NB4 (cell line): ENCODE measurements at regions not wholly inside any gene's neighbourhood (a gene's known extent, or its start where the extent isn't known, plus 50 kb on each side); places are given as distances from the start of the nearest gene placed in this dataset.
"Not testable (repeated sequence)": the region's sequence is repeated elsewhere in the genome, so short reads cannot be mapped to it uniquely, and the experiment has no call there.

ENCODE experiments used
- DNase-seq: peaks from one replicate; pipeline ENCODE4 v3.0.0; 2010; ENCODE audit warnings: low read depth
- H3K4me3 ChIP-seq: one replicate; pipeline ENCODE4 v1.5.1; 2011; ENCODE audit warnings: mild to moderate bottlenecking, low read depth, low read length, moderate library complexity
- MYC ChIP-seq: IDR thresholded peaks from 2 replicates; pipeline ENCODE4 v1.6.1; 2011; ENCODE audit warnings: low read depth, low read length
- POLR2A ChIP-seq: IDR thresholded peaks from 2 replicates; pipeline ENCODE4 v1.6.1; 2011; ENCODE audit warnings: mild to moderate bottlenecking; ENCODE audit not compliant: insufficient read length; ENCODE audit errors: extremely low read depth
- TF ChIP-seq, protein P1 (sequence below): IDR thresholded peaks from one replicate; pipeline ENCODE4 v1.5.1; 2012; ENCODE audit warnings: low read depth, low read length
- TF ChIP-seq, protein P2 (sequence below): IDR thresholded peaks from 2 replicates; pipeline ENCODE4 v1.6.1; 2011; ENCODE audit warnings: low read depth, low read length

DNA sequence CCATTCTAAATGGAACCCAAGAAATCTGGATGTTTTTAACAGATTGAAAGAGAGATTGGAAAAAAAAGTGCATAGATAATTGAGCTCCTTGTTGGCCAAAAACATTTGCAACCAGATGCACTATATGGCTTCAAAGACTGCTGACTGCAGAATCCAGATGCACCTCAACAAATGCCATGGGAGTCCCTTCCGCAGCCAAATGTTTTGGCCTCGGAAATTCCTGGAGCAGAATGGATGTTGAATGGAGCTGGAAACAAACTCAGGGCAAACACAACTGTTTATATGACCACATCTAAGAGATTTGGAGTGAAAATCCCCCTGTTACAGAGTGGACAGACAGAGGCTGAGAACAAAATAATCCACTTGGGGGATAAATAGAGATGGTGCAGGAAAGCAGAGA, 285.0 kb upstream of the NFIA start:
- H3K4me3 ChIP-seq: no peak overlapping the region
- TF ChIP-seq, protein P1, sequence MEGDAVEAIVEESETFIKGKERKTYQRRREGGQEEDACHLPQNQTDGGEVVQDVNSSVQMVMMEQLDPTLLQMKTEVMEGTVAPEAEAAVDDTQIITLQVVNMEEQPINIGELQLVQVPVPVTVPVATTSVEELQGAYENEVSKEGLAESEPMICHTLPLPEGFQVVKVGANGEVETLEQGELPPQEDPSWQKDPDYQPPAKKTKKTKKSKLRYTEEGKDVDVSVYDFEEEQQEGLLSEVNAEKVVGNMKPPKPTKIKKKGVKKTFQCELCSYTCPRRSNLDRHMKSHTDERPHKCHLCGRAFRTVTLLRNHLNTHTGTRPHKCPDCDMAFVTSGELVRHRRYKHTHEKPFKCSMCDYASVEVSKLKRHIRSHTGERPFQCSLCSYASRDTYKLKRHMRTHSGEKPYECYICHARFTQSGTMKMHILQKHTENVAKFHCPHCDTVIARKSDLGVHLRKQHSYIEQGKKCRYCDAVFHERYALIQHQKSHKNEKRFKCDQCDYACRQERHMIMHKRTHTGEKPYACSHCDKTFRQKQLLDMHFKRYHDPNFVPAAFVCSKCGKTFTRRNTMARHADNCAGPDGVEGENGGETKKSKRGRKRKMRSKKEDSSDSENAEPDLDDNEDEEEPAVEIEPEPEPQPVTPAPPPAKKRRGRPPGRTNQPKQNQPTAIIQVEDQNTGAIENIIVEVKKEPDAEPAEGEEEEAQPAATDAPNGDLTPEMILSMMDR: no peak
- TF ChIP-seq POLR2A (no peak), MYC (no peak)
- TF ChIP-seq, protein P2, sequence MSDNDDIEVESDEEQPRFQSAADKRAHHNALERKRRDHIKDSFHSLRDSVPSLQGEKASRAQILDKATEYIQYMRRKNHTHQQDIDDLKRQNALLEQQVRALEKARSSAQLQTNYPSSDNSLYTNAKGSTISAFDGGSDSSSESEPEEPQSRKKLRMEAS: no peak
- no peak for DNase-seq

DNA sequence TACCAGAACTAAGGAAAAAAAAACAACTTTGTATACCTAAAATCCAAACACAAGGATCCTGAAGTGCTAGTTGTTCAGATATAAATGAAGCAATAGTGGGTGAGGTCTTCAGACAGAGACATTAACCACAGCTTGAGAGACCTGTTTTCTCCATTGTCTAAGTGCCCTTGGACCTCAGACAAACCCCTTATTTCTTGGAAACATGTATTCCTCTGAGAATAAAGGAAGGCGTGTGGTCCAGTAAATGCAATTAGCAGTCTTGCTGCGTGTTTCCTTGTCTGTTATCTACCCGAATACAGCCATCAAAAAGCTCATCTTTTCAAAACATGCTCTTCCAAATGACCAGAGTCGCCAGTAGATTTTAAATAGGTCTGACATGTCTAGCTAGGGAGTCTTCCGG, 291.1 kb upstream of the NFIA start:
- H3K4me3 ChIP-seq: no peak overlapping the region
- TF ChIP-seq, protein P1: no peak
- TF ChIP-seq, protein P2: no peak
- TF ChIP-seq MYC: no peak
- TF ChIP-seq POLR2A: no peak
- DNase-seq: no peak

DNA sequence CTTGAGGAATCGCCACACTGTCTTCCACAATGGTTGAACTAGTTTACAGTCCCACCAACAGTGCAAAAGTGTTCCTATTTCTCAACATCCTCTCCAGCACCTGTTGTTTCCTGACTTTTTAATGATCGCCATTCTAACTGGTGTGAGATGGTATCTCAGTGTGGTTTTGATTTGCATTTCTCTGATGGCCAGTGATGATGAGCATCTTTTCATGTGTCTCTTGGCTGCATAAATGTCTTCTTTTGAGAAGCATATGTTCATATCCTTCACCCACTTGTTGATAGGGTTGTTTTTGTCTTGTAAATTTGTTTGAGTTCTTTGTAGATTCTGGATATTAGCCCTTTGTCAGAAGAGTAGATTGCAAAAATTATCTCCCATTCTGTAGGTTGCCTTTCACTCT, 309.3 kb upstream of the NFIA start:
- H3K4me3 ChIP-seq, DNase-seq: not testable (repeated sequence)

DNA sequence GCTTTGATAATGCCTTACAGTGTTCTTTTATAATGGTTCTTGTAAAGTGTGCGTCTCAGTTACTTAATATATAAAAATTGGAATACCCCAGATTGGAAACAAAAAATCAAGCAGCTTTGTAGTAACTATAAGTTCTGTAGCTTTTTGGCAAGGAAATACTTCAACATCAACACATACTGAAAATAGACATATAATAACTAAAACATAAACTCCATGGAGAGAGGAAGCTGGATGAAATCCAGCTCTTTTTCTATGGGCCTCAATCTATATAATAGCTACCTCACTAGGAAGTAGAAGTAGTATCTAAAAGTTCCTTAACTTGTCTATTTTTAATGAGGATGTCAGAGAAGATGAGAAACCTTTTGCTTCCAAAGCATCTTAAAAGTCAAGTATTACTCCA, 313.3 kb upstream of the NFIA start:
- no peak for DNase-seq
- no peak overlapping the region for H3K4me3 ChIP-seq
- TF ChIP-seq POLR2A: no peak
- TF ChIP-seq, protein P2: no peak
- no peak for TF ChIP-seq MYC
- TF ChIP-seq, protein P1: no peak

DNA sequence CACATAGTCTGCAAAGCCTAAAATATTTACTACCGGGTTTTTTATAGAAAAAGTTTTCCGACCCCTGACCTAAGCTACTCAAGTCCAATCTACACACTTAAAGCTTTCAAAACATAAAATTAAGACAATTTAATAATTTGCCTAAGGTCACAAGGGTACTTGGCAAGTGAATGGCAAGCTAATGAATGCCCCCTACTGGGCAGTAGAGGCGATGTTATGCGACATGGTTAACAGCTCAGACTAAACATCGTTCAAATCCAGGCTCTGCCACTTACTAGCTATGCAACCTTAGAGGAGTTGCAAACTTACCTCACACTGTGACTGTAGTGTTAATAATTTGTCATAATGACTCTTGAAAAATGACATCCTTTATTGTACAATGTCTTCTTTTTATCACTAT, 317.2 kb upstream of the NFIA start:
- TF ChIP-seq MYC (no peak), POLR2A (no peak)
- TF ChIP-seq, protein P1: peak; percentile 61
- TF ChIP-seq, protein P2: no peak
- H3K4me3 ChIP-seq: no peak overlapping the region
- DNase-seq: peak; percentile 50

DNA sequence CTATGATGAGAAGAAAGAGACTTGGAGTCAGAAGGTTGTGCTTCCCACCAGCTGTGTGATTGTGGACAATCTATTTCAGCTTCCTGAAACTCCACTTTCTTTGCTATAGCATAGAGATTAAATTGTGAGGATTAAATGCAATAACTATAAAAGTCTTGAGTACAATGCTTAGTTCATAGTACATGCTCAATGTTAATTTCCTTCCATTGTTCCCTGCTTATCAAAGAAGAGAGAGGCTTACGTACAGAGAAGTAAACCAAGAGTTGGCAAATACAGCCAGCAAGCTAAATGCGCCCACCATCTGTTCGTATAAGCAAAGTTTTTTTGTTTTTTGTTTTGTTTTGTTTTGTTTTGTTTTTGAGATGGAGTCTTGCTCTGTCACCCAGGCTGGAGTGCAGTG, 317.9 kb upstream of the NFIA start:
- no peak overlapping the region for H3K4me3 ChIP-seq
- no peak for DNase-seq
- TF ChIP-seq MYC: no peak
- no peak for TF ChIP-seq POLR2A
- TF ChIP-seq, protein P2: no peak
- TF ChIP-seq, protein P1: no peak
